ENCODE measurements at regions not wholly inside any gene's neighbourhood (a gene's known extent, or its start where the extent isn't known, plus 50 kb on each side); places are given as distances from the start of the nearest gene placed in this dataset.

- TF ChIP-seq, protein P1, sequence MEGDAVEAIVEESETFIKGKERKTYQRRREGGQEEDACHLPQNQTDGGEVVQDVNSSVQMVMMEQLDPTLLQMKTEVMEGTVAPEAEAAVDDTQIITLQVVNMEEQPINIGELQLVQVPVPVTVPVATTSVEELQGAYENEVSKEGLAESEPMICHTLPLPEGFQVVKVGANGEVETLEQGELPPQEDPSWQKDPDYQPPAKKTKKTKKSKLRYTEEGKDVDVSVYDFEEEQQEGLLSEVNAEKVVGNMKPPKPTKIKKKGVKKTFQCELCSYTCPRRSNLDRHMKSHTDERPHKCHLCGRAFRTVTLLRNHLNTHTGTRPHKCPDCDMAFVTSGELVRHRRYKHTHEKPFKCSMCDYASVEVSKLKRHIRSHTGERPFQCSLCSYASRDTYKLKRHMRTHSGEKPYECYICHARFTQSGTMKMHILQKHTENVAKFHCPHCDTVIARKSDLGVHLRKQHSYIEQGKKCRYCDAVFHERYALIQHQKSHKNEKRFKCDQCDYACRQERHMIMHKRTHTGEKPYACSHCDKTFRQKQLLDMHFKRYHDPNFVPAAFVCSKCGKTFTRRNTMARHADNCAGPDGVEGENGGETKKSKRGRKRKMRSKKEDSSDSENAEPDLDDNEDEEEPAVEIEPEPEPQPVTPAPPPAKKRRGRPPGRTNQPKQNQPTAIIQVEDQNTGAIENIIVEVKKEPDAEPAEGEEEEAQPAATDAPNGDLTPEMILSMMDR (IDR thresholded peaks at IDR 0.05): no peak
- no peak for TF ChIP-seq POLR2A (IDR thresholded peaks at IDR 0.05)
These were observed 223.2 kb upstream of the E2F8 start for GRCh38 chr11:19463976-19464375.

All from breast epithelium (tissue), 3 donors.